HEK293T (cell line): ENCODE measurements at regions not wholly inside any gene's neighbourhood (a gene's known extent, or its start where the extent isn't known, plus 50 kb on each side); places are given as distances from the start of the nearest gene placed in this dataset.

ENCODE experiments used
- CTBP1 ChIP-seq: fragments of 450-650 bp; IDR thresholded peaks from 2 replicates; pipeline ENCODE4 v1.6.1; 2016; ENCODE audit warnings: borderline replicate concordance
- FOXA1 ChIP-seq: fragments of 450-650 bp; IDR thresholded peaks from 2 replicates; pipeline ENCODE4 v1.6.1; 2016; ENCODE audit warnings: mild to moderate bottlenecking
- FOXK2 ChIP-seq: fragments of 450-650 bp; IDR thresholded peaks from 2 replicates; pipeline ENCODE4 v1.6.1; 2016; ENCODE audit warnings: mild to moderate bottlenecking
- FOXM1 ChIP-seq: fragments of 450-650 bp; IDR thresholded peaks from 2 replicates; pipeline ENCODE4 v1.6.1; 2017; ENCODE audit warnings: mild to moderate bottlenecking, borderline replicate concordance
- HDGF ChIP-seq: fragments of 450-650 bp; IDR thresholded peaks from 2 replicates; pipeline ENCODE4 v1.6.1; 2017; ENCODE audit warnings: antibody characterized with exemption, borderline replicate concordance
- NFRKB ChIP-seq: fragments of 450-650 bp; IDR thresholded peaks from 2 replicates; pipeline ENCODE4 v1.6.1; 2016; ENCODE audit warnings: mild to moderate bottlenecking, moderate library complexity
- SP1 ChIP-seq: fragments of 450-650 bp; IDR thresholded peaks from 2 replicates; pipeline ENCODE4 v1.6.1; 2017
- SUZ12 ChIP-seq: fragments of 450-650 bp; IDR thresholded peaks from 2 replicates; pipeline ENCODE4 v1.6.1; 2016; ENCODE audit warnings: mild to moderate bottlenecking
- TARDBP ChIP-seq: fragments of 450-650 bp; IDR thresholded peaks from 2 replicates; pipeline ENCODE4 v1.6.1; 2016
- ZNF384 ChIP-seq: fragments of 450-650 bp; IDR thresholded peaks from 2 replicates; pipeline ENCODE4 v1.6.1; 2016
- TF ChIP-seq, protein P1 (sequence below): fragments of 450-650 bp; IDR thresholded peaks from 2 replicates; pipeline ENCODE4 v1.6.1; 2016

DNA sequence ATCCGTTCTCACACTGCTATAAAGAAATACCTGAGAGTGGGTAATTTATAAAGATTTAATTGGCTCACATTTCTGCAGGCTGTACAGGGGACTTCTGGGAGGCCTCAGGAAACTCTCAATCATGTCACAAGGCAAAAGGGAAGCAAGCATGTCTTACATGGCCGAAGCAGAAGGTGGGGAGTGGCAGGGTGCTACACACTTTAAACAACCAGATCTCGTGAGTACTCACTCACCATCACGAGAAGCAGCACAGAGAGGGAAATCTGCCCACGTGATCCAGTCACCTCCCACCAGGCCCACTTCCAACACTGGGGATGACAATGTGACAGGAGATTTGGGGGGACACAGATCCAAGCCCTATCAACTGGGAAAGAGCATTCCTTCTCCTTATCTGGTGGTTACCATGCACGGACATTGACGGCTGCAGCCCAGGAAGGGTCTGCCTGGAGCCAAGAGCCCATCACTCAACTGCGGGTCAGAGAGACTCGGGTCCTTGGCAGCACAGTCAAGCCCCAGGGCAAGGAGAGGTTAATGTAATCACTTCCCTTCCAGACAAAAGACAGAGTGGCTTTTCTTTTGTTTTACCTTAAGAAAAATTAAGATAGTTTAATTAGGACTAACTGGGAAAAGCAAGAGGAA is 112.3 kb upstream of the CST7 start:
- TF ChIP-seq FOXK2 (no peak), FOXA1 (no peak), FOXM1 (no peak), SUZ12 (no peak), NFRKB (no peak), SP1 (no peak), ZNF384 (no peak), TARDBP (no peak), HDGF (no peak), CTBP1 (no peak)
- TF ChIP-seq, protein P1, sequence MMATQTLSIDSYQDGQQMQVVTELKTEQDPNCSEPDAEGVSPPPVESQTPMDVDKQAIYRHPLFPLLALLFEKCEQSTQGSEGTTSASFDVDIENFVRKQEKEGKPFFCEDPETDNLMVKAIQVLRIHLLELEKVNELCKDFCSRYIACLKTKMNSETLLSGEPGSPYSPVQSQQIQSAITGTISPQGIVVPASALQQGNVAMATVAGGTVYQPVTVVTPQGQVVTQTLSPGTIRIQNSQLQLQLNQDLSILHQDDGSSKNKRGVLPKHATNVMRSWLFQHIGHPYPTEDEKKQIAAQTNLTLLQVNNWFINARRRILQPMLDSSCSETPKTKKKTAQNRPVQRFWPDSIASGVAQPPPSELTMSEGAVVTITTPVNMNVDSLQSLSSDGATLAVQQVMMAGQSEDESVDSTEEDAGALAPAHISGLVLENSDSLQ: no peak
